Immature natural killer cell (primary cell): ENCODE measurements at regions not wholly inside any gene's neighbourhood (a gene's known extent, or its start where the extent isn't known, plus 50 kb on each side); places are given as distances from the start of the nearest gene placed in this dataset.

ENCODE experiments used
- DNase-seq, 3 donors: peaks; one replicate each; pipeline ENCODE4 v3.0.0; 2022; ENCODE audit warnings: mixed read lengths in 1 of 3
- H3K27ac Mint-ChIP-seq, 6 donors: one replicate each; pipeline ENCODE4 v1.8.0; 2020; ENCODE audit warnings: mixed read lengths in 6 of 6, mild to moderate bottlenecking in 5 of 6, inconsistent platforms in 4 of 6, moderate library complexity in 3 of 6
- H3K27me3 Mint-ChIP-seq, 3 donors: one replicate each; pipeline ENCODE4 v1.8.0; 2020 to 2021; ENCODE audit warnings: low read depth in 3 of 3, mild to moderate bottlenecking in 3 of 3, mixed read lengths in 3 of 3, moderate library complexity in 3 of 3, inconsistent platforms in 1 of 3
- H3K36me3 Mint-ChIP-seq, 3 donors: one replicate each; pipeline ENCODE4 v1.8.0; 2020; ENCODE audit warnings: mixed read lengths in 3 of 3, inconsistent platforms in 2 of 3, mild to moderate bottlenecking in 2 of 3
- H3K4me1 Mint-ChIP-seq, 2 donors: one replicate each; pipeline ENCODE4 v1.8.0; 2020; ENCODE audit warnings: inconsistent platforms in 2 of 2, mild to moderate bottlenecking in 2 of 2, mixed read lengths in 2 of 2, moderate library complexity in 1 of 2
- H3K4me3 Mint-ChIP-seq, 5 donors: one replicate each; pipeline ENCODE4 v1.8.0; 2020; ENCODE audit warnings: mild to moderate bottlenecking in 5 of 5, mixed read lengths in 5 of 5, inconsistent platforms in 3 of 5, moderate library complexity in 3 of 5
- H3K9me3 Mint-ChIP-seq, 6 donors: one replicate each; pipeline ENCODE4 v1.8.0; 2020; ENCODE audit warnings: mild to moderate bottlenecking in 6 of 6, mixed read lengths in 6 of 6, inconsistent platforms in 4 of 6, moderate library complexity in 3 of 6

DNA sequence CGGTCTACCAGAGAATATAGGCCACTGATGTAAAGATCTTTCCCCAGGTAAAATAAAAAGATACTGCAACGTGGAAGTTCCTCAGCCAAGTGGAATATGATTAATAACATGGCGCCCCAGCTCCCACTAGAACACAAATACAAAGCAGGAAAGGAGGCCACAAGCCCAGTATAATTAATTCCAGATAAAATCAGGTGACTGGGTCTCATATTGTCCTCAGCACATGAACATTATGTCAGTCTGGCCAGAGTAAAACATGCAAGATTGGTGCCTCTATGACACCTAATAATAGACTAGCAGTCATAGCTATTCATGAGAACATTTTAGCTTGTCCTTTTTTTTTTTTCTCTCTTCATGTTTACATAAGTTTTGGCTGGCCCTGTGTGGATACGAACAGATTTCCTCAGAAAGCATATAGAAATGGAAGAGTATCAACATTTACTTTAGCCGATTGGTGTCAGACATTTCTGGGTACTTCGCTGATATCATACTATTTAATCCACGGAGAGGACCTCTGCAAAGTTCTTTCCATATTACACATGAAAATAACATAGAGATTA lies 523.8 kb upstream of the SETBP1 start:
- H3K27ac Mint-ChIP-seq, result no peak overlapping the region

DNA sequence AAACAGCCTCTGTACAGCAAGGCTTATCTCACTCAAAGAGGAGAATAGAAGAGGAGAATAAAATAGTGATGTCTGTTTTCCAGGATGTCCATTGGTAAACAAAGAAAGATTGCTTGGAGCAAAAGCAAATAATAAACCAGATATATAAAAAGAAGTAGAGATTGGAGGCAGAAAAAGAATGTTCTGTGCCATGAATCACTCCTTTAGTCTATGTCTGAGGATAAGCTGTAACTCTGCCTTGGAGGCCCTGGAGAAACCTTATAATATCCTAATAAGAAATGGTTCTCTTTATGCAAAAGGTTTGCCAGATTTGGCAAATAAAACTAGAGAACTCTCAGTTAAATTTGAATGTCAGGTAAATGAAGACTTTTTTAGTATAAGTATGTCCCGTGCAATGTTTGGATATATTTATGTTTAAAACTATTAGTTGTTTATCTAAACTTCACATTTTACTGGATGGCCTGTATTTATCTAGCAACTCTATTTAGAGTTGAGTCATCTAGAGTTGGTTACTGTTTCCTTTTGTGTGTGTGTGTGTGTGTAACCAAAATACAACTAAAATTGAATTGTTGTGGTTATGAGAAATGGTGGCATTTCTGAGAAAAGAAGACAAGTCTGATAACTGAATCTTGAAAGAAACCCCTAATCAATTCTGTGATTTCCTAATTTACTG lies 510.3 kb upstream of the SETBP1 start:
- peaks cover 0 to 9% (median 1%) of the 10 kb centered on the region in 3 donors for H3K27me3 Mint-ChIP-seq
- H3K4me3 Mint-ChIP-seq, result no peak overlapping the region
- no peaks in the 10 kb centered on the region for H3K36me3 Mint-ChIP-seq
- no peaks in the 10 kb centered on the region for H3K4me1 Mint-ChIP-seq
- peaks cover 0 to 3% (median 0%) of the 10 kb centered on the region in 6 donors for H3K9me3 Mint-ChIP-seq
- no peak for DNase-seq
- H3K27ac Mint-ChIP-seq, result no peak overlapping the region

More for the DNA sequence above, 523.8 kb upstream of the SETBP1 start:
- no peaks in the 10 kb centered on the region for H3K4me1 Mint-ChIP-seq
- no peak for DNase-seq
- H3K9me3 Mint-ChIP-seq, result no peaks in the 10 kb centered on the region
- H3K36me3 Mint-ChIP-seq, result peaks cover 0 to 3% (median 0%) of the 10 kb centered on the region in 3 donors
- no peak overlapping the region for H3K4me3 Mint-ChIP-seq
- H3K27me3 Mint-ChIP-seq, result peaks cover 0 to 2% (median 0%) of the 10 kb centered on the region in 3 donors

DNA sequence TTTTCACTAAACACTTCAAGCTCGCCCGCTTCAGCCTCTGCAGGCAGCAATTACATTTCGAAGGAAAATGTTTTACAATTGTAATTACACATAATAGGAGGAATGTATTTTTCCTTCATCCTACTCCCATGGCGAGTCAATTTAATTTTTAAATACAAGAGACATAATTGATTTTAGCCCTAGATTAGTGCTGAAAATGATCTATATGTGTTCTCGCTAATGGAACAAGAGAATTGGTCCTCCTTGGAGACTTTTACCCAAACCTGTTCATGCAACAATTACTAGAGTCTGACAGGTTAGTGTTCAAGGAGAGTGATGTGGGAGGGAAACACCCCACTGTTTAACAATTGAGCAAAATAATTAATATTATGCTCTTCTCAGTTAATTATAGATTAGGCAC lies 509.4 kb upstream of the SETBP1 start:
- Mint-ChIP-seq H3K27ac (no peak overlapping the region), H3K9me3 (peaks cover 0 to 3% (median 0%) of the 10 kb centered on the region in 6 donors), H3K4me3 (no peak overlapping the region), H3K36me3 (no peaks in the 10 kb centered on the region), H3K27me3 (peaks cover 0 to 11% (median 1%) of the 10 kb centered on the region in 3 donors), H3K4me1 (no peaks in the 10 kb centered on the region)
- no peak for DNase-seq

DNA sequence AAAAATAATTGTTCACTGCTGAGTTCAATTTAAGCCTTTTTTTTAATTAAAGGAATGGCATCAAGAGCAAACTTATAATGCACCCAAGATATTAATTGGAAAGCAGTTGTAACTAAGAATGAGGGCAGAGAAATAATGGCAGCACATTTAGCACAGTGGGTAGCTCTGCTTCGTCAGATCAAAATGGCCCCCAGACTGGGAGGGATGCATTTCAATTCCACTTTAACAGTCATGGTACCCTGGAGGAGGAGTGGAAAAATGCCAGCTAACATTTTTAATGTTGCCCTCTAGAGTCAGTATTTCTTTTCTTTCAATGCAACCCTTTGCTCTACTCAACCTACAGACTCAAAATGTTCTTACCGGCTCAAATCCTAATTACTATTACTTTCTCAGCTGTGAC lies 504.8 kb upstream of the SETBP1 start:
- no peak overlapping the region for H3K4me3 Mint-ChIP-seq
- H3K9me3 Mint-ChIP-seq, result peaks cover 0 to 3% (median 0%) of the 10 kb centered on the region in 6 donors
- peaks cover 0 to 8% (median 1%) of the 10 kb centered on the region in 3 donors for H3K27me3 Mint-ChIP-seq
- no peaks in the 10 kb centered on the region for H3K4me1 Mint-ChIP-seq
- H3K36me3 Mint-ChIP-seq, result no peaks in the 10 kb centered on the region
- no peak for DNase-seq
- no peak overlapping the region for H3K27ac Mint-ChIP-seq

DNA sequence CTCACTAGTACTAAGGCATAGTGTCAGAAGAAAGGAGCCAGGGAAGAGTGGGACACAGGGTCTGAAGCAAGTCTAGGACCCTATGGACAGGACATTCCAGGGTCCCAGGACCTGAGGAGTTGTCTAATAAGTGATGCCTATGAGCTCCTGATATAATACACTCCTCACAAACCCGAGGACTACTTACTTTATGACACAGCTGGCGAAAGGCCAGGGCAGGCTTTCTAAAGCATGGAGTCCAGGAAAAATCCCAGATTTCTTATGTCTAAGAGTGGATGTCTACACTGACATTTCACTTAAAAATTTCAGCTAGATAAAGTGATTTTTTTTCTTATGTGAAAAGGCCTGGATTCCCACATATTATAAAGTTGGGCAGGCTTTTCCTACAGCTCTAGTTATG lies 502.2 kb upstream of the SETBP1 start:
- H3K36me3 Mint-ChIP-seq, result no peaks in the 10 kb centered on the region

DNA sequence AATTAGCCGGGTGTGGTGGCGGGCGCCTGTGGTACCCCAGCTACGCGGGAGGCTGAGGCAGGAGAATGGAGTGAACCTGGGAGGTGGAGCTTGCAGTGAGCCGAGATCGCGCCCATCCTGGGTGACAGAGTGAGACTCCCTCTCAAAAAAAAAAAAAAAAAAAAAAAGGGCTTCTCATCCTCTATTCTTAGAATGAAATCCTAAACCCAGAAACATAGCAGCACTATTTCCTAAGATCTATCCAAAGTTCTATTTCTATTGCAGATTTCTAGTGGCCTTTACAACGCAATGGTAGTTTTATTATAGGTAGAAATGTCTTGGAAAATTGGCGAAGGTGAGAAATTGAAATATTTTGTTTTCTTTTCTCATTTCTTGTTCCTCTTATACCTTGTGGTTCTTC lies 501.0 kb upstream of the SETBP1 start:
- Mint-ChIP-seq H3K36me3 (no peaks in the 10 kb centered on the region), H3K27ac (no peak overlapping the region), H3K27me3 (peaks cover 1 to 6% (median 5%) of the 10 kb centered on the region in 3 donors), H3K4me1 (no peaks in the 10 kb centered on the region), H3K9me3 (peaks cover 0 to 2% (median 0%) of the 10 kb centered on the region in 6 donors), H3K4me3 (no peak overlapping the region)
- no peak for DNase-seq

More for the DNA sequence above, 502.2 kb upstream of the SETBP1 start:
- Mint-ChIP-seq H3K27ac (no peak overlapping the region), H3K27me3 (peaks cover under 1 to 7% (median 4%) of the 10 kb centered on the region in 3 donors), H3K9me3 (peaks cover 0 to 2% (median 0%) of the 10 kb centered on the region in 6 donors), H3K4me3 (no peak overlapping the region), H3K4me1 (no peaks in the 10 kb centered on the region)
- DNase-seq, result no peak

DNA sequence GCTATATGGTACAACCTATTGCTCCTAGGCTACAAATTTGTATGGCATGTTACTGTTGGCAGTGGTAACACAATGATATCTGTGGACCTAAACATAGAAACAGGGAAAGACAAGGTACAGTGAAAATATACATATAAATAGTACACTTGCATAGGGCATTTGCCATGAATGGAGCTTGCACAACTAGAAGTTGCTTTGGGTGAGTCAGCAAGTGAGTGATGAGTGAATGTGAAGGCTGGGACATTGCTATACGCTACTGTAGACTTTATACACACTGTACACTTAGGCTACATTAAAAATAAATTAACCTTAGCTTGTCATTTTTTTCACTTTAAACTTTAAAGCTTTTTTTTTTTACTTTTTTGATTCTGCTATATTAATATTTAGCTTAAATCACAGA lies 500.0 kb upstream of the SETBP1 start:
- Mint-ChIP-seq H3K27me3 (peaks cover 1 to 6% (median 3%) of the 10 kb centered on the region in 3 donors), H3K4me1 (no peaks in the 10 kb centered on the region), H3K9me3 (peaks cover 0 to 2% (median 0%) of the 10 kb centered on the region in 6 donors), H3K4me3 (no peak overlapping the region), H3K27ac (no peak overlapping the region), H3K36me3 (no peaks in the 10 kb centered on the region)
- no peak for DNase-seq

DNA sequence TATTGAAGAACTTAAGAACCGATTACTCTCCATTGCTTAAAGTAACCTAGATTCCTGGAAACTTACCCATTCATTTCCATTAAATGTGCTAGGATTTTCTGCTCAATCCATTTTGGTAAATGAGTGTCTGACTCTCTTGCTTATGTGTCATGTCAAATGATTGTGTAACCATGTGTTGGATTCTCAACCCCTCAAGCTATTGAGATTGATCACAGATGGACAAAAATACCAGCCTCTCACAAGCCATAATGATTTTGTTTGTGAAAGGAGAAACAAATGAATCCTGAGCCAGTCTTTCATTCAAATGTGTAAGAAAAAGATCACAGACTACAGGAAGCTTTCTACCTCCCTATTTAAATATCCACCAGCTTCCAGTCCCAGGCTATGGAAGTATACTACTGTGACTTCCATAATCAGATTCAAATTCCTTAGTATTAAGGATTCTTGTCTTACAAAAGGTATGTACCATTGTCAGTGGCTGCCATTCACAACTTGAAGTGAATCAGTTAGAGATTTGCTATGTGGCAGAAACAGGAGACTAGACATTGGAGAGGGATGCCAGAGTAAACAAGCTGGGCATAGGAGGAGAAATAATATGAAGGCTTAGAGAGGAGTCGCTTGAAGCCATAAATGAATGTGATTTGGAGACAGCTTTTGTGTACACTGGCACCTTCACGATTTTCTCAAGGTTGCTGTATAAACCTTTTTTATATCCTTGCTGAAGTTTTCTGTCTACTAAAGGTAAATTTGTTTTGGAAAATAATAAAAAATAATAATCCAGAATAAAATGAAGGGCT lies 498.5 kb upstream of the SETBP1 start:
- Mint-ChIP-seq H3K36me3 (no peaks in the 10 kb centered on the region), H3K27me3 (peaks cover 1 to 10% (median 3%) of the 10 kb centered on the region in 3 donors)

DNA sequence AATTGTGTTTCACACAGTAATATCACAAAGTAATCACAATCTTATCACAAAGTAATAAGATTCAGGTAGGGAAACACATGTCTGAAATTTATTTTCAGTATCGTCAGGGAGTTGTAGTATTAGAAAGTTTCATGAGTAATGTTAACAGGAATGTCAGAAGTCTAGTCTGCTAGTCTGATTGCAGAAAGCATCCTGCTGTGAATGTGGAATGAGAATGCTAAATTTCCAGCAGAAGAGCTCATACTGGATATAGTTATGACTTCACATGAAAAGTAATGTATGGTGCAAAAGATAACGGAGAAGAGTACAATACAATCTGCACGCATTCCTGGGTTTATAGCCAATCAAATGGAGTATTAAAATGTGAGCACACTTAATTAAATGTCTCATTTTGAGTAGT lies 494.7 kb upstream of the SETBP1 start:
- H3K36me3 Mint-ChIP-seq, result no peaks in the 10 kb centered on the region
- DNase-seq, result no peak
- peaks cover 0 to 3% (median 0%) of the 10 kb centered on the region in 6 donors for H3K9me3 Mint-ChIP-seq
- no peaks in the 10 kb centered on the region for H3K4me1 Mint-ChIP-seq
- H3K27me3 Mint-ChIP-seq, result peaks cover 2 to 10% (median 3%) of the 10 kb centered on the region in 3 donors
- no peak overlapping the region for H3K27ac Mint-ChIP-seq
- no peak overlapping the region for H3K4me3 Mint-ChIP-seq

More for the DNA sequence above, 498.5 kb upstream of the SETBP1 start:
- Mint-ChIP-seq H3K9me3 (peaks cover 0 to 2% (median 0%) of the 10 kb centered on the region in 6 donors), H3K4me1 (no peaks in the 10 kb centered on the region), H3K27ac (no peak overlapping the region), H3K4me3 (no peak overlapping the region)
- no peak for DNase-seq

DNA sequence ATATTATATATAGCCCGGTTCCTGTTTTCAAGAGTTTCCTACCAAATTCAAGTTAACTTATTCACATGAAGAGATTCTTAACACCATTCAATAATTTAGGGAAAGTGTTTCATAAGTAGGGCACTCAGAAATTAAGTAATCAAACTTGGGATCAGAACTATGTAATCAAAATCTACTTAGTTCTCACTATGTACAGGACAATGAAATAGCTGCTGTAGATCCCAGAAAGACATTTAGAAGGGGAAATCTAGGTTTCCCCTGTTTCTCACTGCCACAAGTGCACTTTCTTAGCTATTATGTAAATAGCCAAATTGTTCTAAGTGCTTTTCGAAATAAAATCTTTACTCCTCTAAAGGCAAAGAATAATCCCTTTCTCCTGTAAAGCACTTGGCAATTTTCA lies 493.6 kb upstream of the SETBP1 start:
- Mint-ChIP-seq H3K4me3 (no peak overlapping the region), H3K36me3 (no peaks in the 10 kb centered on the region), H3K4me1 (no peaks in the 10 kb centered on the region), H3K27me3 (peaks cover 3 to 7% (median 5%) of the 10 kb centered on the region in 3 donors), H3K9me3 (peaks cover 0 to 4% (median 0%) of the 10 kb centered on the region in 6 donors), H3K27ac (no peak overlapping the region)
- no peak for DNase-seq

DNA sequence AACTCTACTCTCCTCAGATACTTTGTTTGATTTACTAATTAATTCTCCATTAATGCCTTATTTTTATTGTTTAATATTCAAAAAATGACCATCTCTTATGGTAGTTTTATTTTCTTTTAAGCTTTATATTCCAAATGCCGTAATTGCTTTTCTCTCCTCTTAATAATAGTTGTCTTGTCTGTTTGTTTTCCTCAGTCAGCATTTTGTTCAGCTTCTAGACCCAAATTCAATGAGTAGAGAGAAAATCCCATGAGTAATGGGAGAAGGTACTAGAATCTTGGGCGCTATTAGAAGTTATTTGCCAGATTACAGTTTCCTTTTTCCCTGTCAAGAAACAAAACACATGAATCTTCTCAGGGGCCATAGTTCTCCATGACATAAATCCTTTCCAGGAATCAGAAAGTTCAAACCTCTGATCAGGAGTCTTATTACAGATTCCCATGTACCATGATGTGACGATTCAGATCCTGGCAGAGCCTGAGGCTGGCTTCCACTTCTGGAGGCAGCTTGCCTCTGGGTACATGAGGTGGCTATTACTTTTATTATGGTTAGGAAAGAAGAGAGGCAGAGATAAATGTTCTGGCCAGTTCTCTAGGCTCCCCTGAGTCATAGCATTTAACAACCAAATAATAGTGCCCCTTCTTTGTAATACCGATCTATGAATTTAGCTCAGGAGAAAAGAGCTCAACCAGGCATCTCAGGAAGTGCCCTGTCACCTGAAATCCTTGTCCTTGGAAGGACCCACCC lies 485.1 kb upstream of the SETBP1 start:
- H3K4me1 Mint-ChIP-seq, result no peaks in the 10 kb centered on the region
- peaks cover 6 to 12% (median 7%) of the 10 kb centered on the region in 3 donors for H3K27me3 Mint-ChIP-seq
- H3K36me3 Mint-ChIP-seq, result no peaks in the 10 kb centered on the region
- no peak for DNase-seq
- H3K4me3 Mint-ChIP-seq, result no peak overlapping the region
- no peak overlapping the region for H3K27ac Mint-ChIP-seq
- H3K9me3 Mint-ChIP-seq, result peaks cover 0 to 13% (median 0%) of the 10 kb centered on the region in 6 donors

DNA sequence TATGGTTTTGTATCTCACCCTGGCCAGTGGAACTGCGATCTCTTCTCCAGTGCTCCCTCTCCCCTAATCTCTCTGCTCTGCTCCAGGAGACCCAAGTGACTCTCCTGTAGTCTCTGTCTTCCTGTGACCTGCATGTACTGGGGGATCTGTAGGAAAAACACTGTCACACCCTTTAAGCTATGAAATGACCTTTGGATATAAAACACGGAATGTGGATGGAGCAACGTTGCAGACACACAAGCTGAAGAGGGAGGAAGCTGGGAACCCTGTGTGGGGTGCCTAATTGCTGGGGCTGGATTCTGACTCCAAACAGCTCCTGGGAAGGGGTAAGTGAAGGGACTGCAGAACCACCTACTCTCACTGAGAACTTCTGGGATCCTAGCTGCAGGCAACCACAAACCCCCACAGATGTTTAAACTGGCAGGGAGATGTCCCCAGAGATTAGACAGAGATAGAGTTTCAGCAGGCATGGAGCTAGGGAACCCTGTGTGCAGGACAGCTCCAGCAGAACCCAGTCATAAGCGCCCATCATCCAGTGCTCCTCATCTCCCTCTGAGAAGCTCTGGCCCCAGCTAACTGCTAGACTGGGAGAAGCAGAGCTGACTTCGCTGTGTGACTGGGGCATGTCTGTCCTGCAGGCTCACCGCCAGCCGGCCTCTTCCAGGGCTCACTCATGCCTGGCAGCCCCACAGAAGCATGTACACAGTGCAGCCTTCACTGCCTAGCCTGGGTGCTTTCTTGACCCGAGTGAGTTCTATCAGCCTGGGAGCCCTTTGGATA lies 482.7 kb upstream of the SETBP1 start:
- no peak for DNase-seq
- H3K27ac Mint-ChIP-seq, result no peak overlapping the region
- peaks cover 5 to 21% (median 6%) of the 10 kb centered on the region in 3 donors for H3K27me3 Mint-ChIP-seq
- H3K4me1 Mint-ChIP-seq, result no peaks in the 10 kb centered on the region
- H3K9me3 Mint-ChIP-seq, result peaks cover 0 to 16% (median 0%) of the 10 kb centered on the region in 6 donors
- H3K36me3 Mint-ChIP-seq, result peaks cover 0 to under 1% (median 0%) of the 10 kb centered on the region in 3 donors
- no peak overlapping the region for H3K4me3 Mint-ChIP-seq
